Mesothelial cell of epicardium (in vitro differentiated cells): ENCODE measurements at regions not wholly inside any gene's neighbourhood (a gene's known extent, or its start where the extent isn't known, plus 50 kb on each side); places are given as distances from the start of the nearest gene placed in this dataset.
"Not testable (repeated sequence)": the region's sequence is repeated elsewhere in the genome, so short reads cannot be mapped to it uniquely, and the experiment has no call there.

ENCODE experiments used
- DNase-seq, 2 experiments: peaks; one replicate each; pipeline ENCODE4 v3.0.0; 2021; ENCODE audit warnings: low spot score in 2 of 2; ENCODE audit not compliant: unreplicated experiment in 2 of 2
- H3K27ac Mint-ChIP-seq: 2 replicates; pipeline ENCODE4 v1.8.0; 2021; ENCODE audit warnings: mixed read lengths
- H3K27me3 Mint-ChIP-seq: 2 replicates; pipeline ENCODE4 v1.8.0; 2021; ENCODE audit warnings: low read depth, mixed read lengths
- H3K36me3 Mint-ChIP-seq: 2 replicates; pipeline ENCODE4 v1.8.0; 2021; ENCODE audit warnings: mixed read lengths
- H3K4me1 Mint-ChIP-seq: 2 replicates; pipeline ENCODE4 v1.8.0; 2021; ENCODE audit warnings: mixed read lengths
- H3K4me3 Mint-ChIP-seq: 2 replicates; pipeline ENCODE4 v1.8.0; 2021; ENCODE audit warnings: mild to moderate bottlenecking, moderate library complexity, mixed read lengths
- H3K9me3 Mint-ChIP-seq: 2 replicates; pipeline ENCODE4 v1.8.0; 2021; ENCODE audit warnings: mixed read lengths
- TF ChIP-seq, protein P1 (sequence below): fragments of 200-600 bp; sonication (generic); IDR thresholded peaks from one replicate; pipeline ENCODE4 v1.5.0; 2021; ENCODE audit warnings: antibody characterized with exemption; ENCODE audit not compliant: unreplicated experiment

GRCh38 chr3:81197386-81197785, 564.1 kb downstream of the GBE1 start:
- Mint-ChIP-seq H3K27me3 (peaks cover 4% of the 10 kb centered on the region), H3K4me1 (peaks cover 12% of the 10 kb centered on the region), H3K9me3 (no peaks in the 10 kb centered on the region), H3K27ac (no peak overlapping the region), H3K4me3 (no peak overlapping the region), H3K36me3 (no peaks in the 10 kb centered on the region)
- no peak for DNase-seq
- TF ChIP-seq, protein P1, sequence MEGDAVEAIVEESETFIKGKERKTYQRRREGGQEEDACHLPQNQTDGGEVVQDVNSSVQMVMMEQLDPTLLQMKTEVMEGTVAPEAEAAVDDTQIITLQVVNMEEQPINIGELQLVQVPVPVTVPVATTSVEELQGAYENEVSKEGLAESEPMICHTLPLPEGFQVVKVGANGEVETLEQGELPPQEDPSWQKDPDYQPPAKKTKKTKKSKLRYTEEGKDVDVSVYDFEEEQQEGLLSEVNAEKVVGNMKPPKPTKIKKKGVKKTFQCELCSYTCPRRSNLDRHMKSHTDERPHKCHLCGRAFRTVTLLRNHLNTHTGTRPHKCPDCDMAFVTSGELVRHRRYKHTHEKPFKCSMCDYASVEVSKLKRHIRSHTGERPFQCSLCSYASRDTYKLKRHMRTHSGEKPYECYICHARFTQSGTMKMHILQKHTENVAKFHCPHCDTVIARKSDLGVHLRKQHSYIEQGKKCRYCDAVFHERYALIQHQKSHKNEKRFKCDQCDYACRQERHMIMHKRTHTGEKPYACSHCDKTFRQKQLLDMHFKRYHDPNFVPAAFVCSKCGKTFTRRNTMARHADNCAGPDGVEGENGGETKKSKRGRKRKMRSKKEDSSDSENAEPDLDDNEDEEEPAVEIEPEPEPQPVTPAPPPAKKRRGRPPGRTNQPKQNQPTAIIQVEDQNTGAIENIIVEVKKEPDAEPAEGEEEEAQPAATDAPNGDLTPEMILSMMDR = no peak

DNA sequence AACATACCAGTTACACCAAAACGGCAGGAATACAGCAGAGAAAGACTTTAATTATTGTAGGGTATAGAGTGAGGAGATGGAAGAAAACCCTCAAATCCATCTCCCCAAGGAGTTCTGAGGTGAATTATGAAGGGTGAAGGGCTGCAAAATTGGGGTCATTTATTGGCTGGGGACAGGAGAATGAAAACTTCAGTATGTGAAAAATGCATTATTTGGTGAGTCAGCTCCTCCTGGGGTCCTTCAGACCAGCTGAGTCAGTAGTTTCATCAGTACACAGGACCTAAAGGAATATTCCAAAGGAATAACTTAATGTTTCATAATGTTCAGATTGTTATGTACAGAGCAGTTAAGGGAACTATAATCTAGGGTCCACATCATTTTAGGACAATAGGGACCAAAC, 566.0 kb downstream of the GBE1 start:
- TF ChIP-seq, protein P1 = no peak
- Mint-ChIP-seq H3K4me1 (peaks cover 12% of the 10 kb centered on the region), H3K27me3 (peaks cover 4% of the 10 kb centered on the region), H3K4me3 (no peak overlapping the region), H3K27ac (no peak overlapping the region), H3K36me3 (no peaks in the 10 kb centered on the region), H3K9me3 (no peaks in the 10 kb centered on the region)
- no peak for DNase-seq

DNA sequence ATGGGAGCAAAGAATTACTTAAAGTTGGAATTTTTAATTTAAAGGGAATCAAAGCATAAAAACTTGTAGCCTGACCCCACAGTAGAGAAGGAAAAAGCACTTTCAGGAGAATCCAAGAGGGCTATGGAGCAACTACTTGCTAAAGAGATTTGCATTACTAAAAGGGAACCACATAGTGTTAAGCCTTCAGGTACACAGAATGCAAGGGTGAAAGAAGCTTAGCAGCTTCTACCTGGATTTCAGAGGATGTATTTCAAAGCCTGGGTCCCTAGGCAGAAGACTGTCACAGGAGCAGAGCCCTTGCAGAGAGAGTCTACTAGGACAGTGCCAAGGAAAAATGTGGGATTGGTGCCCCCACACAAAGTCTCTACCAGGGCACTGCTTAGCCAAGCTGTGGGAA, 575.0 kb downstream of the GBE1 start:
- Mint-ChIP-seq H3K27me3 (no peaks in the 10 kb centered on the region), H3K27ac (no peak overlapping the region), H3K9me3 (peaks cover 8% of the 10 kb centered on the region), H3K4me3 (no peak overlapping the region), H3K36me3 (no peaks in the 10 kb centered on the region), H3K4me1 (no peaks in the 10 kb centered on the region)
- TF ChIP-seq, protein P1 = no peak
- DNase-seq = no peak

DNA sequence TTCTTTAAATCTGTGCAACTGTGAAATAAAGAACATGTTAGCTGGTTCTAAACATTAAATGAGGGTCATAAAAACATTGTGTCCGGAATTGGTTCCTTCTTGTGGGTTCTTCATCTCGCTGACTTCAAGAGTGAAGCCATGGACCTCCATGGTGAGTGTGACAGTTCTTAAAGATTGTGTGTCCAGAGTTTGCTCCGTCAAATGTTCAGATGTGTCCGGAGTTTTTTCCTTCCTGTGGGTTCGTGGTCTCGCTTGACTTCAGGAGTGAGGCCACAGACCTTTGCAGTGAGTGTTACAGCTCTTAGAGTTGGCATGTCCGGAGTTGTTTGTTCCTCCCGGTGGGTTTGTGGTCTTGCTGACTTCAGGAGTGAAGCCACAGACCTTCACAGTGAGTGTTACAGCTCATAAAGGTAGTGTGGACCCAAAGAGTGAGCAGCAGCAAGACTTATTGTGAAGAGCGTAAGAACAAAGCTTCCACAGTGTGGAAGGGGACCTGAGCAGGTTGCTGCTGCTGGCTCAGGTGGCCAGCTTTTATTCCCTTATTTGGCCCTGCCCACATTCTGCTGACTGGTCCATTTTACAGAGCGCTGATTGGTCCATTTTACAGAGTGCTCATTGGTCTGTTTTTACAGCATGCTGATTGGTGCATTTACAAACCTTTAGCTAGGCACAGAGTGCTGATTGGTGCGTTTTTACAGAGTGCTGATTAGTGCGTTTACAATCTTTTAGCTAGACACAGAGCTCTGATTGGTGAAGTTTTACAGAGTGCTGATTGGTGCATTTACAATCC, 579.2 kb downstream of the GBE1 start:
- not testable (repeated sequence) for DNase-seq, H3K4me1 Mint-ChIP-seq, H3K36me3 Mint-ChIP-seq, H3K27me3 Mint-ChIP-seq, H3K4me3 Mint-ChIP-seq, H3K27ac Mint-ChIP-seq
- peaks cover 11% of the 10 kb centered on the region for H3K9me3 Mint-ChIP-seq

DNA sequence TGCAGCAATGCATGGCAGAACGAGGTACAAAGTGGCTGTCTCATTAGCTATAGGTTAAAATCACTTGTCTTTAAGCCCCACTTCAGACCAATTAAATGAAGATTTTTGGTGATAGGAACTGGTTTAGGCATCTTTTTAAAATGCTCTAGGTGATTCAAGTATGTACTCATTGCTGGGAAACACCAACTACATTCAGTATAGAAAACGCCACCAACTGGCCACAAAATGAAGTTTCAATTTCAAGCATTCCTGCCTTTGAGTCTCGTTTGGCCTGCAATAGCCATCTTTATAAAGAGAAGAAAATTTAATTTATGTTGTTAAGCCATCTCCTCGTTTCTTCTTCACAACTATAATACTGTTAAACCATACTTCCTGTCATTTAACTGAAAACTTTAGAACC, 587.9 kb downstream of the GBE1 start:
- DNase-seq = no peak
- Mint-ChIP-seq H3K4me1 (no peaks in the 10 kb centered on the region), H3K27me3 (no peaks in the 10 kb centered on the region), H3K4me3 (no peak overlapping the region), H3K27ac (no peak overlapping the region), H3K36me3 (no peaks in the 10 kb centered on the region), H3K9me3 (no peaks in the 10 kb centered on the region)
- TF ChIP-seq, protein P1 = no peak

DNA sequence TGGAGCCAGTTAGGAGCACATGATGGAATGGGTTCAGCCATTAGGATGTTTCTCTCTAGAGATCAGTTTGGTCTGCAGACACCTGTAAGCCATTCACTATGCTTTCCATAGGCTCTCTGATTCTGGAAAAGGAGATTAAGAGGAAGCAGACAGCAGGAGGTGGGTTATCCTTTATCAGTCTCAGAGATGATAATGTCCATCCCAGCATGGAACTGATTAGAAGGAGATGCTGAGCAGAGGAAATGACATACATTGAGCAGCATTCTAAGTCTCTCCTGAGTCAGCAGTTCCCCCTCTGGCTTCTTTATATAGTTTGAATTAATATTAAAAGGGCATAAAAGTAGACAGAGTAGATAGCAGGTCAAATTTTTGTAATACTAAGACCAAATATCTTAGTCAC, 591.1 kb downstream of the GBE1 start:
- Mint-ChIP-seq H3K9me3 (no peaks in the 10 kb centered on the region), H3K4me1 (no peaks in the 10 kb centered on the region), H3K27me3 (no peaks in the 10 kb centered on the region), H3K36me3 (no peaks in the 10 kb centered on the region), H3K4me3 (no peak overlapping the region), H3K27ac (no peak overlapping the region)
- TF ChIP-seq, protein P1 = no peak
- DNase-seq = no peak
